Ovary (tissue), 3 donors: ENCODE measurements at regions not wholly inside any gene's neighbourhood (a gene's known extent, or its start where the extent isn't known, plus 50 kb on each side); places are given as distances from the start of the nearest gene placed in this dataset.

Source experiments
- CTCF ChIP-seq, 3 donors: fragments of 450-650 bp in 2 of 3; fragments of 200-600 bp in 1 of 3; IDR thresholded peaks; one replicate each; pipeline versions ENCODE4 v1.5.1 to v1.8.0; 2016 to 2022; ENCODE audit warnings: antibody characterized with exemption in 3 of 3, mild to moderate bottlenecking in 1 of 3
- EP300 ChIP-seq: sonication (generic); formaldehyde crosslinking; IDR thresholded peaks from one replicate; pipeline ENCODE4 v1.6.1; 2017; ENCODE audit warnings: antibody characterized with exemption
- donor health status: DM: no; HTN: no; CAD: no.

GRCh38 chr1:60156371-60156770 lies 82.8 kb upstream of the C1orf87 start:
- TF ChIP-seq CTCF (IDR thresholded peaks at IDR 0.05): no peak
- TF ChIP-seq EP300: no peak
